Loucy (cell line): ENCODE measurements at regions not wholly inside any gene's neighbourhood (a gene's known extent, or its start where the extent isn't known, plus 50 kb on each side); places are given as distances from the start of the nearest gene placed in this dataset.

Experiments used
- H2AFZ ChIP-seq: fragments of 200-600 bp; sonication (generic); 2 replicates; pipeline ENCODE4 v1.6.0; 2016; ENCODE audit warnings: antibody characterized with exemption, mild to moderate bottlenecking, low read length, moderate library complexity
- H3F3A ChIP-seq: fragments of 200-600 bp; 2 replicates; pipeline ENCODE4 v1.6.0; 2016; ENCODE audit warnings: antibody characterized with exemption, low read depth, mild to moderate bottlenecking
- H3K27me3 ChIP-seq: fragments of 200-600 bp; sonication (generic); 2 replicates; pipeline ENCODE4 v1.6.1; 2014; ENCODE audit warnings: low read length, mild to moderate bottlenecking; ENCODE audit not compliant: insufficient read depth, poor library complexity, severe bottlenecking
- H3K36me3 ChIP-seq: fragments of 200-600 bp; sonication (generic); 2 replicates; pipeline ENCODE4 v1.6.1; 2016; ENCODE audit warnings: low read length; ENCODE audit not compliant: insufficient read depth
- H3K4me1 ChIP-seq: fragments of 200-600 bp; sonication (generic); 2 replicates; pipeline ENCODE4 v1.5.1; 2014; ENCODE audit warnings: low read length, mild to moderate bottlenecking; ENCODE audit not compliant: insufficient read depth, poor library complexity, severe bottlenecking
- H3K4me2 ChIP-seq: fragments of 200-600 bp; sonication (generic); 2 replicates; pipeline ENCODE4 v1.6.0; 2014; ENCODE audit warnings: antibody characterized with exemption, low read length, low read depth, mild to moderate bottlenecking; ENCODE audit not compliant: poor library complexity, severe bottlenecking
- H3K4me3 ChIP-seq: fragments of 200-600 bp; sonication (generic); 2 replicates; pipeline ENCODE4 v1.5.1; 2014; ENCODE audit warnings: low read length, mild to moderate bottlenecking, mixed read lengths; ENCODE audit not compliant: poor library complexity, severe bottlenecking
- H3K79me2 ChIP-seq: fragments of 200-600 bp; sonication (generic); 2 replicates; pipeline ENCODE4 v1.6.1; 2014; ENCODE audit warnings: low read length; ENCODE audit not compliant: insufficient read depth
- H3K9ac ChIP-seq: fragments of 200-600 bp; sonication (generic); 2 replicates; pipeline ENCODE4 v1.6.0; 2014; ENCODE audit warnings: mild to moderate bottlenecking, low read depth, low read length, moderate library complexity; ENCODE audit not compliant: poor library complexity, severe bottlenecking
- H3K9me2 ChIP-seq: fragments of 200-600 bp; sonication (generic); replicated peaks from 2 replicates; pipeline ENCODE4 v1.6.1; 2016; ENCODE audit warnings: low read depth, low read length, mixed read lengths
- H3K9me3 ChIP-seq: fragments of 200-600 bp; sonication (generic); 2 replicates; pipeline ENCODE4 v1.6.1; 2014; ENCODE audit warnings: mild to moderate bottlenecking, antibody characterized with exemption, low read length, low read depth; ENCODE audit not compliant: insufficient read depth
- H4K20me1 ChIP-seq: fragments of 200-600 bp; sonication (generic); 2 replicates; pipeline ENCODE4 v1.6.0; 2014; ENCODE audit warnings: antibody characterized with exemption, low read length, mild to moderate bottlenecking; ENCODE audit not compliant: insufficient read depth, poor library complexity, severe bottlenecking
- CTCF ChIP-seq: fragments of 200-600 bp; sonication (generic); conservative IDR thresholded peaks from 2 replicates; pipeline ENCODE4 v1.5.1; 2014; ENCODE audit warnings: mild to moderate bottlenecking, antibody characterized with exemption, low read length
- EZH2phosphoT487 ChIP-seq: fragments of 200-600 bp; IDR thresholded peaks from 2 replicates; pipeline ENCODE4 v1.6.1; 2018; ENCODE audit warnings: antibody characterized with exemption, mild to moderate bottlenecking, moderate library complexity, borderline replicate concordance

- Histone ChIP-seq H3K9ac (no peak overlapping the region), H3K4me3 (no peak overlapping the region), H3K36me3 (no peaks in the 10 kb centered on the region), H3K79me2 (no peaks in the 10 kb centered on the region), H3K4me2 (no peak overlapping the region), H3F3A (no peaks in the 10 kb centered on the region), H4K20me1 (no peaks in the 10 kb centered on the region), H2AFZ (no peak overlapping the region), H3K27me3 (no peaks in the 10 kb centered on the region), H3K4me1 (no peaks in the 10 kb centered on the region), H3K9me2 (no peaks in the 10 kb centered on the region), H3K9me3 (no peaks in the 10 kb centered on the region; the same call in 1 of the 2 replicates)
- TF ChIP-seq EZH2phosphoT487 (no peak), CTCF (no peak)
These were observed 484.0 kb downstream of the SPRY1 start for GRCh38 chr4:123880631-123881030.

DNA sequence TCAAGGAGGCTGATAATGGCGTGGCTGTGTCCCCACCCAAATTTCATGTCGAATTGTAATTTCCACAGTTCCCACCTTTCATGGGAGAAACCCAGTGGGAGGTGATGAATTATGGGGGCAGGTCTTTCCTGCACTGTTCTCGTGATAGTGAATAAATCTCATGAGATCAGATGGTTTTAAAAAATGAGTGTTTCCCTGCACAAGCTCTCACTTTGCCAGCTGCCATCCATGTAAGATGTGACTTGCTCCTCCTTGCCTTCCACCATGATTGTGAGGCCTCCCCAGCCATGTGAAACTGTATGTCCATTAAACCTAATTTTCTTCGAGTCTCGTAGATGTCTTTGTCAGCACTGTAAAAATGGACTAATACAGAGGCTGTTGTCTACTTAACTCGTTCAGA, 488.3 kb downstream of the SPRY1 start:
- TF ChIP-seq CTCF (no peak), EZH2phosphoT487 (no peak)
- no peaks in the 10 kb centered on the region; the same call in 1 of the 2 replicates for H3K9me3 ChIP-seq
- no peaks in the 10 kb centered on the region for H3K79me2 ChIP-seq
- no peak overlapping the region for H3K9ac ChIP-seq
- no peak overlapping the region for H3K4me3 ChIP-seq
- no peak overlapping the region for H3K4me2 ChIP-seq
- no peaks in the 10 kb centered on the region for H3F3A ChIP-seq
- no peaks in the 10 kb centered on the region for H3K36me3 ChIP-seq
- no peaks in the 10 kb centered on the region for H3K27me3 ChIP-seq
- no peak overlapping the region for H2AFZ ChIP-seq
- H4K20me1 ChIP-seq: no peaks in the 10 kb centered on the region
- H3K9me2 ChIP-seq: no peaks in the 10 kb centered on the region
- H3K4me1 ChIP-seq: no peaks in the 10 kb centered on the region

GRCh38 chr4:123889507-123889906, 492.9 kb downstream of the SPRY1 start:
- Histone ChIP-seq H3F3A (no peaks in the 10 kb centered on the region), H3K4me1 (no peaks in the 10 kb centered on the region)
- no peak for TF ChIP-seq EZH2phosphoT487
- no peak for TF ChIP-seq CTCF

More at GRCh38 chr4:123889507-123889906, 492.9 kb downstream of the SPRY1 start:
- Histone ChIP-seq H2AFZ (no peak overlapping the region), H4K20me1 (no peaks in the 10 kb centered on the region), H3K4me3 (no peak overlapping the region), H3K4me2 (no peak overlapping the region), H3K9me3 (no peaks in the 10 kb centered on the region; the same call in 1 of the 2 replicates), H3K27me3 (no peaks in the 10 kb centered on the region), H3K9ac (no peak overlapping the region), H3K36me3 (no peaks in the 10 kb centered on the region), H3K9me2 (no peaks in the 10 kb centered on the region), H3K79me2 (no peaks in the 10 kb centered on the region)
